RWPE2 (cell line): ENCODE measurements at regions not wholly inside any gene's neighbourhood (a gene's known extent, or its start where the extent isn't known, plus 50 kb on each side); places are given as distances from the start of the nearest gene placed in this dataset.

Source experiments
- ATAC-seq: fragments of 200-7000 bp; cut with Tn5 transposase; 3 replicates; pipeline ENCODE4 v1.9.1; 2021; ENCODE audit warnings: low read depth
- DNase-seq: peaks from one replicate; pipeline ENCODE4 v3.0.0-alpha.2; 2020; ENCODE audit warnings: low spot score
- H3K27ac ChIP-seq: fragments of 450-650 bp; 2 replicates; pipeline ENCODE4 v1.5.1; 2017; ENCODE audit warnings: mild to moderate bottlenecking; ENCODE audit not compliant: poor library complexity, severe bottlenecking
- H3K27me3 ChIP-seq: fragments of 250-450 bp; sonication (Bioruptor Pico); 2 replicates; pipeline ENCODE4 v1.5.1; 2021; ENCODE audit warnings: mild to moderate bottlenecking, moderate library complexity; ENCODE audit not compliant: insufficient read depth, poor library complexity, severe bottlenecking
- H3K36me3 ChIP-seq: fragments of 250-450 bp; sonication (Bioruptor Pico); 2 replicates; pipeline ENCODE4 v1.5.1; 2020; ENCODE audit warnings: low read depth, mild to moderate bottlenecking, moderate library complexity
- H3K4me1 ChIP-seq: fragments of 250-450 bp; sonication (Bioruptor Pico); 2 replicates; pipeline ENCODE4 v1.5.1; 2021; ENCODE audit warnings: mild to moderate bottlenecking, moderate library complexity; ENCODE audit not compliant: insufficient read depth, poor library complexity, severe bottlenecking
- H3K4me3 ChIP-seq: fragments of 250-450 bp; sonication (Bioruptor Pico); 2 replicates; pipeline ENCODE4 v1.5.1; 2021; ENCODE audit warnings: mild to moderate bottlenecking, moderate library complexity; ENCODE audit not compliant: severe bottlenecking
- H3K9me3 ChIP-seq: fragments of 250-450 bp; sonication (Bioruptor Pico); 2 replicates; pipeline ENCODE4 v1.5.1; 2021; ENCODE audit warnings: mild to moderate bottlenecking, moderate library complexity; ENCODE audit not compliant: severe bottlenecking
- TF ChIP-seq, protein P1 (sequence below): fragments of 450-650 bp; IDR thresholded peaks from one replicate; pipeline ENCODE4 v1.5.1; 2017; ENCODE audit warnings: mild to moderate bottlenecking, moderate library complexity; ENCODE audit not compliant: poor library complexity, severe bottlenecking

DNA sequence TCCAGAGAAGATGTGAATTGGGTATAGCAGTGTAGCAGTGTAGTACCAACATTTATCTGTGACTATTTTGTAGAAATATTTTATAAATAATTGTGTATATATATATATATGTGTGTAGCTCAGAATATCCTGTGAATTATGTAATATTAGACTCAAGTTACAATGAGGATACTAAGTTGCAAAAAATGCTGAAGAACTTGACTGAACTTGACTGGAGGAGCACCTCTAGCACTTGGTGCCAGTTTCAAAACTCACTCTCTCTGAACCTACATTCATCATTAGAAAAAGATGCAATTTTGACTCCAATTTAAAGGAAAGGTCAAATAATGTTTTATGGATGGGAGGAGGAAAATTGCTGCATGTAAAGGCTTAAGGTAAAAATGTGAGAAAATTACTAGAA lies 285.7 kb upstream of the LMO3 start:
- TF ChIP-seq, protein P1, sequence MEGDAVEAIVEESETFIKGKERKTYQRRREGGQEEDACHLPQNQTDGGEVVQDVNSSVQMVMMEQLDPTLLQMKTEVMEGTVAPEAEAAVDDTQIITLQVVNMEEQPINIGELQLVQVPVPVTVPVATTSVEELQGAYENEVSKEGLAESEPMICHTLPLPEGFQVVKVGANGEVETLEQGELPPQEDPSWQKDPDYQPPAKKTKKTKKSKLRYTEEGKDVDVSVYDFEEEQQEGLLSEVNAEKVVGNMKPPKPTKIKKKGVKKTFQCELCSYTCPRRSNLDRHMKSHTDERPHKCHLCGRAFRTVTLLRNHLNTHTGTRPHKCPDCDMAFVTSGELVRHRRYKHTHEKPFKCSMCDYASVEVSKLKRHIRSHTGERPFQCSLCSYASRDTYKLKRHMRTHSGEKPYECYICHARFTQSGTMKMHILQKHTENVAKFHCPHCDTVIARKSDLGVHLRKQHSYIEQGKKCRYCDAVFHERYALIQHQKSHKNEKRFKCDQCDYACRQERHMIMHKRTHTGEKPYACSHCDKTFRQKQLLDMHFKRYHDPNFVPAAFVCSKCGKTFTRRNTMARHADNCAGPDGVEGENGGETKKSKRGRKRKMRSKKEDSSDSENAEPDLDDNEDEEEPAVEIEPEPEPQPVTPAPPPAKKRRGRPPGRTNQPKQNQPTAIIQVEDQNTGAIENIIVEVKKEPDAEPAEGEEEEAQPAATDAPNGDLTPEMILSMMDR = no peak
- no peak overlapping the region for H3K27ac ChIP-seq
- H3K4me1 ChIP-seq = peaks cover 12% of the 10 kb centered on the region
- H3K27me3 ChIP-seq = no peaks in the 10 kb centered on the region
- no peaks in the 10 kb centered on the region for H3K36me3 ChIP-seq
- no peak overlapping the region for H3K4me3 ChIP-seq
- DNase-seq = no peak
- no peaks in the 10 kb centered on the region for H3K9me3 ChIP-seq
- ATAC-seq = peak; percentile 54; the same call in 1 of the 3 replicates

DNA sequence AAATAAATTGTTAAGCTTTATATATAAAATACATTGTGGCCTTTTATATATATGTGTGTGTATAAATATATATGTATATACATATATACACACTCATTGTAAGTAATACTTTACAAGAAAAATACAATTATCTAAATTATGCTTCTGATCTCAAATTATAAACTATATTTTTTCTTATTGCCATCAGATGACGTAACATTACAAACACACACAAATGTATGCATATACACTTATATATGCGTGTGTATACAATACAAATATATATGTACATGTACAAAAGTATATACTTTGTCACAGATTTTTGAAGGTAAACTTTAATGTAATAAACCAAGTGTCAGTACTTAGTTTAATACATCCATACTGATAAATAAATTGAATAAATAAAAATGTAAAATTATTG lies 278.9 kb upstream of the LMO3 start:
- ATAC-seq = no peak
- H3K4me1 ChIP-seq = no peaks in the 10 kb centered on the region
- DNase-seq = no peak

GRCh38 chr12:16884056-16884455 lies 278.1 kb upstream of the LMO3 start:
- Histone ChIP-seq H3K9me3 (no peaks in the 10 kb centered on the region), H3K27ac (no peak overlapping the region), H3K4me3 (no peak overlapping the region), H3K27me3 (no peaks in the 10 kb centered on the region), H3K36me3 (no peaks in the 10 kb centered on the region), H3K4me1 (no peaks in the 10 kb centered on the region)
- DNase-seq (no peak), ATAC-seq (no peak)
- TF ChIP-seq, protein P1 = no peak

More for the DNA sequence above, 278.9 kb upstream of the LMO3 start:
- Histone ChIP-seq H3K36me3 (no peaks in the 10 kb centered on the region), H3K9me3 (no peaks in the 10 kb centered on the region), H3K4me3 (no peak overlapping the region), H3K27me3 (no peaks in the 10 kb centered on the region), H3K27ac (no peak overlapping the region)
- TF ChIP-seq, protein P1 = no peak

- no peak for DNase-seq
- TF ChIP-seq, protein P1 = no peak
- no peak for ATAC-seq
Measured at GRCh38 chr12:16881986-16882570, 276.1 kb upstream of the LMO3 start.

GRCh38 chr12:16880864-16881285 lies 274.9 kb upstream of the LMO3 start:
- no peak for DNase-seq
- TF ChIP-seq, protein P1 = no peak
- H3K4me3 ChIP-seq = no peak overlapping the region

More at GRCh38 chr12:16881986-16882570, 276.1 kb upstream of the LMO3 start:
- Histone ChIP-seq H3K36me3 (no peaks in the 10 kb centered on the region), H3K4me3 (no peak overlapping the region), H3K9me3 (no peaks in the 10 kb centered on the region), H3K4me1 (no peaks in the 10 kb centered on the region), H3K27me3 (no peaks in the 10 kb centered on the region), H3K27ac (no peak overlapping the region)

More at GRCh38 chr12:16880864-16881285, 274.9 kb upstream of the LMO3 start:
- no peaks in the 10 kb centered on the region for H3K27me3 ChIP-seq
- H3K9me3 ChIP-seq = no peaks in the 10 kb centered on the region
- H3K36me3 ChIP-seq = no peaks in the 10 kb centered on the region
- no peaks in the 10 kb centered on the region for H3K4me1 ChIP-seq
- no peak for ATAC-seq
- no peak overlapping the region for H3K27ac ChIP-seq
